ENCODE measurements at regions not wholly inside any gene's neighbourhood (a gene's known extent, or its start where the extent isn't known, plus 50 kb on each side); places are given as distances from the start of the nearest gene placed in this dataset.

DNA sequence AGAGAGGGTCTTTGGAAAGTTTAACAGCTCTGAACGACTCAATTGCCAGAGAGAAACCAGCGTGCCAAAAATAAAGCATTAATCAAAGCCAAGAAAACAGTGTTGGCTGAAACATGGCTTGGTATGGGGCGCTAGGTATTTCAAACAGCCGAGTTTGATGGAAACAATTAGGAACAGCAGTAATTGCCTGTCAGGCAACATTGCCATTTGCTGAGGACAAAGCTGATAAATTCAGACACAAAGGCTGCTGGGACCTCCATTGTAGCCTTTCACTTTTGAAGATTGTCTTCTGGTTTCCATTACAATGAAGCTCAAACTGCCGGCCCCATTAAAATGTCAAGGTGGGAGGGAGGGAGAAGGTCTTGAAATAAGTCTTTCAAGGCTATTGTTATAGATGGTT is 125.4 kb upstream of the SPDL1 start:
- no peaks in the 10 kb centered on the region for H3K36me3 Mint-ChIP-seq (ENCODE audit: low read depth)
- TF ChIP-seq, protein P1, sequence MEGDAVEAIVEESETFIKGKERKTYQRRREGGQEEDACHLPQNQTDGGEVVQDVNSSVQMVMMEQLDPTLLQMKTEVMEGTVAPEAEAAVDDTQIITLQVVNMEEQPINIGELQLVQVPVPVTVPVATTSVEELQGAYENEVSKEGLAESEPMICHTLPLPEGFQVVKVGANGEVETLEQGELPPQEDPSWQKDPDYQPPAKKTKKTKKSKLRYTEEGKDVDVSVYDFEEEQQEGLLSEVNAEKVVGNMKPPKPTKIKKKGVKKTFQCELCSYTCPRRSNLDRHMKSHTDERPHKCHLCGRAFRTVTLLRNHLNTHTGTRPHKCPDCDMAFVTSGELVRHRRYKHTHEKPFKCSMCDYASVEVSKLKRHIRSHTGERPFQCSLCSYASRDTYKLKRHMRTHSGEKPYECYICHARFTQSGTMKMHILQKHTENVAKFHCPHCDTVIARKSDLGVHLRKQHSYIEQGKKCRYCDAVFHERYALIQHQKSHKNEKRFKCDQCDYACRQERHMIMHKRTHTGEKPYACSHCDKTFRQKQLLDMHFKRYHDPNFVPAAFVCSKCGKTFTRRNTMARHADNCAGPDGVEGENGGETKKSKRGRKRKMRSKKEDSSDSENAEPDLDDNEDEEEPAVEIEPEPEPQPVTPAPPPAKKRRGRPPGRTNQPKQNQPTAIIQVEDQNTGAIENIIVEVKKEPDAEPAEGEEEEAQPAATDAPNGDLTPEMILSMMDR (conservative IDR thresholded peaks at IDR 0.05), result no peak
- peaks cover 2% of the 10 kb centered on the region for H3K27me3 Mint-ChIP-seq (ENCODE audit: low read depth)
- no peak overlapping the region for H3K4me3 Mint-ChIP-seq
- no peak overlapping the region for H3K27ac Mint-ChIP-seq (ENCODE audit: unreplicated experiment)
- peaks cover 3% of the 10 kb centered on the region for H3K9me3 Mint-ChIP-seq
- H3K4me1 Mint-ChIP-seq, result peaks cover 4% of the 10 kb centered on the region
- no peak for DNase-seq (ENCODE audit: low read depth, low spot score)

DNA sequence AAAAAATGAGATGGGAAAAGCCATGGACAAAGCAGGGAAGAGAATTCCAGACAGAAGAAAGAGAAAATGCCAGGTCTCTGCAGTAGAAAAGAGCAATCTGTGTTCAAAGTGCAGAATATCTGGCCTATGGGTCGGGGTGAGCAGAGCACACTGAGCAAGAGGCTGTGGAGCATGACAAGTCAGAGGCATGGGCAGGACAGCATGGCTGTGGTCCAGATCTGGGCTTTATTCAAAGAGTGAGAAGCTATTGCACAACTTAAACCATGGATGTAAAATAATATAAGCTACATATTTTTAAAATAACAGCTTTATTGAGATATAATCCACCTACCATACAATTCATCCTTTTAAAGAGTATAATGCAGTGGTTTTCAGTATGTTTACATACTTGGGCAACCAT is 133.1 kb upstream of the SPDL1 start:
- no peaks in the 10 kb centered on the region for H3K9me3 Mint-ChIP-seq
- H3K27ac Mint-ChIP-seq (ENCODE audit: unreplicated experiment), result no peak overlapping the region
- H3K36me3 Mint-ChIP-seq (ENCODE audit: low read depth), result no peaks in the 10 kb centered on the region
- H3K4me1 Mint-ChIP-seq, result no peaks in the 10 kb centered on the region
- H3K27me3 Mint-ChIP-seq (ENCODE audit: low read depth), result no peaks in the 10 kb centered on the region
- DNase-seq (ENCODE audit: low read depth, low spot score), result no peak
- TF ChIP-seq, protein P1 (conservative IDR thresholded peaks at IDR 0.05), result no peak
- no peak overlapping the region for H3K4me3 Mint-ChIP-seq

- no peaks in the 10 kb centered on the region for H3K36me3 Mint-ChIP-seq (ENCODE audit: low read depth)
- TF ChIP-seq, protein P1 (conservative IDR thresholded peaks at IDR 0.05), result no peak
- no peaks in the 10 kb centered on the region for H3K9me3 Mint-ChIP-seq
- H3K27me3 Mint-ChIP-seq (ENCODE audit: low read depth), result no peaks in the 10 kb centered on the region
- DNase-seq (ENCODE audit: low read depth, low spot score), result no peak
- no peak overlapping the region for H3K4me3 Mint-ChIP-seq
- no peaks in the 10 kb centered on the region for H3K4me1 Mint-ChIP-seq
- no peak overlapping the region for H3K27ac Mint-ChIP-seq (ENCODE audit: unreplicated experiment)
These were observed 134.7 kb upstream of the SPDL1 start for GRCh38 chr5:169448826-169449225.

GRCh38 chr5:169445191-169445590 is 138.4 kb upstream of the SPDL1 start:
- H3K36me3 Mint-ChIP-seq (ENCODE audit: low read depth), result no peaks in the 10 kb centered on the region
- TF ChIP-seq, protein P1 (conservative IDR thresholded peaks at IDR 0.05), result no peak
- peak overlapping the region; percentile 28 for H3K27ac Mint-ChIP-seq (ENCODE audit: unreplicated experiment)
- H3K9me3 Mint-ChIP-seq, result no peaks in the 10 kb centered on the region
- no peak overlapping the region for H3K4me3 Mint-ChIP-seq
- H3K27me3 Mint-ChIP-seq (ENCODE audit: low read depth), result peaks cover 2% of the 10 kb centered on the region
- no peaks in the 10 kb centered on the region for H3K4me1 Mint-ChIP-seq
- no peak for DNase-seq (ENCODE audit: low read depth, low spot score)

DNA sequence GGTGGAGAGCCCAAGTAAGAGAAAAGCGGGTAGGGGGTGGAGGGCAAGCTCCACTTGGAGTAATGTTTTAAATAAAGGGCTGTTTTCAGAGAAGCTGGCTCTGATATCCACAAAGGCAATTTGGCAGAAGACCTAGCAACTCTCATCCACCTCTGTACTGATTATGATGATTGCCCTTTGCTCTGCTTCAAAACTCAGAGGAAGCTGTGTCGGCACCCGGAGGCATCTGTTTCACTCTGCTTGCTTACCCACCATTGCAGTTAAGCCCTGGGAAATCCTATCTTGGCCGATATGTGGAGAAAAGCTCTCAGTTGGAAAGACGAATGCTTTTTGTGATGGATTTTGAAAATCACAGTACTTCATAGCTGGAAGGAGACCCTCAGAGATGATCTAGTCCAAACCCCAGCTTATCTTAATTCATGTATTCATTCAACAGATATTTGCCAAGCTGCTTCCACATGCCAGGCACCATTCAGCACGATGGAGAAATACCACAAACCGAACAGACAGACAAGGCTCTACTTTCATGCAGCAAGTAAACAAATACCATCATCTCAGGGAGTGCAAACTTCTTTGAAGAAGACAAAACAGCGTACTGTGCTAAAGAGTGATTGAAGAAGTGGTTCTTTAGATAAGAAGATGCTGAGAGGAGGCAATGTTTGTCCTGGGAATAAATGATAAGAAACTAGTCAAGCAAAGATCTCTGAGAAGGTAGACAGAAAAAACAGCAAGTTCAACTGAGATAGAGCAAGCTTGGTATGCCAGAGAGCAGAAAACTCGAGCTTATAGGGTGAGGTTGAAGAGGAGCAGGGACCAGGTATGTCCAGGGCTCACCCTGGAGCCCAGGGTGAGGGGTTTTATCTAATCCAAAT is 140.4 kb upstream of the SPDL1 start:
- Mint-ChIP-seq H3K4me1 (no peaks in the 10 kb centered on the region), H3K4me3 (no peak overlapping the region), H3K27me3 (ENCODE audit: low read depth) (peaks cover 6% of the 10 kb centered on the region), H3K36me3 (ENCODE audit: low read depth) (no peaks in the 10 kb centered on the region), H3K9me3 (no peaks in the 10 kb centered on the region), H3K27ac (ENCODE audit: unreplicated experiment) (no peak overlapping the region)
- DNase-seq (ENCODE audit: low read depth, low spot score), result no peak
- TF ChIP-seq, protein P1 (conservative IDR thresholded peaks at IDR 0.05), result no peak

Measured in neural crest cell (in vitro differentiated cells).